ENCODE measurements at regions not wholly inside any gene's neighbourhood (a gene's known extent, or its start where the extent isn't known, plus 50 kb on each side); places are given as distances from the start of the nearest gene placed in this dataset.

DNA sequence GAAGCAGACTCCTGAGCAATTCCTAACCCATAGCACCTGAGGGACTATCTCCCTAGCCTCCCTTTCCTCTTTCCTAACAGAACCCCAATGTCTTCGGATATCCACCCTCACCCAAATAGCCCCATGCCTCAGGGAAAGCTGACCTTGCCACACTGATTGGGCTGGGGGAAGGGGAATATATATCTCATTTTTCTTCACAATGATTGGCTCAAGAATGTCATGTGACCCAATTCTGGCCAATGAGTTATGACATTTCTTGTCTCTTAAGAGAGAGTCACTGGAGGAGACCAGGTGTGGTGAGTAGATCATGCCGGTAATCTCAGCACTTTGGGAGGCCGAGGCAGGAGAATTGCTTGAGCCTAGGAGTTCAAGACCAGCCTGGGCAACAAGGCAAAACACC, 71.9 kb upstream of the NLK start:
- Mint-ChIP-seq H3K27ac (no peak overlapping the region), H3K27me3 (ENCODE audit: low read depth) (no peaks in the 10 kb centered on the region), H3K36me3 (no peaks in the 10 kb centered on the region), H3K9me3 (no peaks in the 10 kb centered on the region), H3K4me3 (no peak overlapping the region), H3K4me1 (peaks cover 3% of the 10 kb centered on the region)
- TF ChIP-seq, protein P1, sequence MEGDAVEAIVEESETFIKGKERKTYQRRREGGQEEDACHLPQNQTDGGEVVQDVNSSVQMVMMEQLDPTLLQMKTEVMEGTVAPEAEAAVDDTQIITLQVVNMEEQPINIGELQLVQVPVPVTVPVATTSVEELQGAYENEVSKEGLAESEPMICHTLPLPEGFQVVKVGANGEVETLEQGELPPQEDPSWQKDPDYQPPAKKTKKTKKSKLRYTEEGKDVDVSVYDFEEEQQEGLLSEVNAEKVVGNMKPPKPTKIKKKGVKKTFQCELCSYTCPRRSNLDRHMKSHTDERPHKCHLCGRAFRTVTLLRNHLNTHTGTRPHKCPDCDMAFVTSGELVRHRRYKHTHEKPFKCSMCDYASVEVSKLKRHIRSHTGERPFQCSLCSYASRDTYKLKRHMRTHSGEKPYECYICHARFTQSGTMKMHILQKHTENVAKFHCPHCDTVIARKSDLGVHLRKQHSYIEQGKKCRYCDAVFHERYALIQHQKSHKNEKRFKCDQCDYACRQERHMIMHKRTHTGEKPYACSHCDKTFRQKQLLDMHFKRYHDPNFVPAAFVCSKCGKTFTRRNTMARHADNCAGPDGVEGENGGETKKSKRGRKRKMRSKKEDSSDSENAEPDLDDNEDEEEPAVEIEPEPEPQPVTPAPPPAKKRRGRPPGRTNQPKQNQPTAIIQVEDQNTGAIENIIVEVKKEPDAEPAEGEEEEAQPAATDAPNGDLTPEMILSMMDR (IDR thresholded peaks at IDR 0.05; ENCODE audit: unreplicated experiment) = no peak
- no peak for DNase-seq (ENCODE audit: low spot score in 2 of 2, unreplicated experiment in 2 of 2)

- Mint-ChIP-seq H3K4me3 (no peak overlapping the region), H3K9me3 (no peaks in the 10 kb centered on the region), H3K4me1 (peaks cover 3% of the 10 kb centered on the region), H3K27me3 (ENCODE audit: low read depth) (no peaks in the 10 kb centered on the region), H3K36me3 (no peaks in the 10 kb centered on the region), H3K27ac (no peak overlapping the region)
- DNase-seq (ENCODE audit: low spot score in 2 of 2, unreplicated experiment in 2 of 2) = no peak
- TF ChIP-seq, protein P1 (IDR thresholded peaks at IDR 0.05; ENCODE audit: unreplicated experiment) = no peak
Observed at GRCh38 chr17:27973258-27974044, 69.0 kb upstream of the NLK start.

GRCh38 chr17:27974045-27974436, 68.4 kb upstream of the NLK start:
- H3K27ac Mint-ChIP-seq = no peak overlapping the region
- H3K9me3 Mint-ChIP-seq = no peaks in the 10 kb centered on the region
- H3K4me1 Mint-ChIP-seq = peaks cover 3% of the 10 kb centered on the region
- no peak for DNase-seq (ENCODE audit: low spot score in 2 of 2, unreplicated experiment in 2 of 2)
- peaks cover under 1% of the 10 kb centered on the region for H3K27me3 Mint-ChIP-seq (ENCODE audit: low read depth)
- TF ChIP-seq, protein P1 (IDR thresholded peaks at IDR 0.05; ENCODE audit: unreplicated experiment) = no peak
- H3K4me3 Mint-ChIP-seq = no peak overlapping the region
- H3K36me3 Mint-ChIP-seq = no peaks in the 10 kb centered on the region

GRCh38 chr17:27974531-27975145, 67.8 kb upstream of the NLK start:
- Mint-ChIP-seq H3K4me3 (no peak overlapping the region), H3K27me3 (ENCODE audit: low read depth) (peaks cover 2% of the 10 kb centered on the region), H3K9me3 (no peaks in the 10 kb centered on the region), H3K4me1 (peaks cover 3% of the 10 kb centered on the region), H3K27ac (no peak overlapping the region), H3K36me3 (no peaks in the 10 kb centered on the region)
- DNase-seq (ENCODE audit: low spot score in 2 of 2, unreplicated experiment in 2 of 2) = no peak
- TF ChIP-seq, protein P1 (IDR thresholded peaks at IDR 0.05; ENCODE audit: unreplicated experiment) = no peak

DNA sequence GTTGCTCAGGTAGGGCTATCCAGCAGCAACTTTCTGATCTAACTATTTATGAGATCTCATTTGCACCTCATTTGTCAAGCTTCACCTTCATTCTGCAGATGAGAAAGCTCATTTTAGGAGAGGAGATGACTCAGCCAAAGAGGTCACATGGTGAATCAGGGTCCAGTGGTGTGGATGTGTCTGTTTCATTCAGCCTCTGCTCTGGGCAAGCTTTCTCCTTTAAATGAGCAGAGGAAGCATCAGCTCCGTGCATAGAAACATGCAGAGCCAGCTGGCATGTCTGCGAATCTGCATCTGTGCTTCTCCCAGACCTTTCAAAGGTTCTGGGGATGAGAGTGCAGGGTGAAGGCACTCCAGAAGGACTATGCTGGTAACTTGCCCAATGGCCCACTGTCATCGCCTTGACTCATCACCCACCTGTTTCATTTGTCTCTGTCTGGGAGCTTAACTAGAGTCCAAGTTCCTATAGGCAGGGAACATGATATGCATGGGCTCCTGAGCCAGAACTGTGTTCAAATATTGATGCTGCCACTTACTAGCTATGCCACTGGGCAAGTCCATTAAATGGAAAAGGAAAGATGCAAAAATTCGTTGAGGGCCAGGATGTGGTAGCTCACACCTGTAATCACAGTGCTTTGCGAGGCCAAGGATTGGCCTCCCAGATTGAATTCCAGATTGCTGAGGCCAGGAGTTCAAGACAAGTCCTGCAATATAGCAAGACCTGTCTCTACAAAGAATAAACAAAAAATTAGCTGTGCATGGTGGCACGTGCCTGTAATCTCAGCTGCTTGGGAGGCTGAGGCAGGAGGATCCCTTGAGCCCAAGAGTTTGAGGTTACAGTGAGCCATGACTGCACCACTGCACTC, 67.1 kb upstream of the NLK start:
- H3K4me1 Mint-ChIP-seq = peaks cover 3% of the 10 kb centered on the region
- peaks cover 2% of the 10 kb centered on the region for H3K27me3 Mint-ChIP-seq (ENCODE audit: low read depth)
- no peak overlapping the region for H3K27ac Mint-ChIP-seq
- no peak overlapping the region for H3K4me3 Mint-ChIP-seq
- TF ChIP-seq, protein P1 (IDR thresholded peaks at IDR 0.05; ENCODE audit: unreplicated experiment) = no peak
- H3K36me3 Mint-ChIP-seq = no peaks in the 10 kb centered on the region
- H3K9me3 Mint-ChIP-seq = no peaks in the 10 kb centered on the region
- DNase-seq (ENCODE audit: low spot score in 2 of 2, unreplicated experiment in 2 of 2) = no peak
